PC-3 (cell line): ENCODE measurements at regions not wholly inside any gene's neighbourhood (a gene's known extent, or its start where the extent isn't known, plus 50 kb on each side); places are given as distances from the start of the nearest gene placed in this dataset.

ENCODE experiments used
- ATAC-seq: fragments of 200-7000 bp; cut with Tn5 transposase; 2 replicates; pipeline ENCODE4 v1.9.1; 2020; ENCODE audit warnings: mild to moderate bottlenecking, moderate library complexity
- BruUV-seq: library from RNA; stranded (reverse); fragments of 400-500 nt; replicated peaks from 2 replicates; lab custom pipeline; 2021; lab: Mats Ljungman, UMichigan
- CTCF ChIA-PET: fragments of 300-600 bp; sonication (Branson Sonifier 250); formaldehyde crosslinking; loops from one replicate; lab custom pipeline; 2022; ENCODE audit warnings: antibody characterized with exemption; lab: Charles Lee
- POLR2A ChIA-PET: fragments of 300-600 bp; sonication (Branson Sonifier 250); formaldehyde crosslinking; loops from one replicate; lab custom pipeline; 2022; ENCODE audit warnings: antibody characterized with exemption; ENCODE audit not compliant: unreplicated experiment; lab: Charles Lee
- DNase-seq: peaks from one replicate; pipeline ENCODE4 v3.0.0-alpha.2; 2015
- H2AFZ ChIP-seq: fragments of 300-600 bp; sonication (generic); 2 replicates; pipeline ENCODE4 v1.6.0; 2016; ENCODE audit warnings: antibody characterized with exemption, low read length
- H3F3A ChIP-seq: fragments of 300-600 bp; sonication (generic); one replicate; pipeline ENCODE4 v1.6.0; 2017; ENCODE audit warnings: antibody characterized with exemption, low read length, control low read depth, mild to moderate bottlenecking; ENCODE audit not compliant: unreplicated experiment
- H3K27ac ChIP-seq: fragments of 300-600 bp; sonication (generic); 2 replicates; pipeline ENCODE4 v1.5.1; 2016; ENCODE audit warnings: mild to moderate bottlenecking, low read length
- H3K27me3 ChIP-seq: fragments of 300-600 bp; sonication (generic); 2 replicates; pipeline ENCODE4 v1.6.1; 2016; ENCODE audit warnings: low read length, mixed read lengths
- H3K36me3 ChIP-seq: fragments of 300-600 bp; sonication (generic); 2 replicates; pipeline ENCODE4 v1.6.1; 2016; ENCODE audit warnings: low read depth, mixed run types, low read length, mixed read lengths
- H3K4me1 ChIP-seq: fragments of 300-600 bp; sonication (generic); 2 replicates; pipeline ENCODE4 v1.5.1; 2016; ENCODE audit warnings: low read length; ENCODE audit not compliant: insufficient read depth
- H3K4me2 ChIP-seq: fragments of 300-600 bp; sonication (generic); 2 replicates; pipeline ENCODE4 v1.6.0; 2016; ENCODE audit warnings: low read length
- H3K4me3 ChIP-seq: fragments of 300-600 bp; sonication (generic); 2 replicates; pipeline ENCODE4 v1.5.1; 2016; ENCODE audit warnings: mild to moderate bottlenecking, low read length, mixed read lengths
- H3K79me2 ChIP-seq: fragments of 300-600 bp; sonication (generic); 2 replicates; pipeline ENCODE4 v1.6.1; 2017; ENCODE audit warnings: low read length, mixed read lengths
- H3K9ac ChIP-seq: fragments of 300-600 bp; sonication (generic); 2 replicates; pipeline ENCODE4 v1.6.0; 2016; ENCODE audit warnings: mild to moderate bottlenecking, low read length
- H3K9me2 ChIP-seq: fragments of 300-600 bp; sonication (generic); replicated peaks from 2 replicates; pipeline ENCODE4 v1.6.1; 2016; ENCODE audit warnings: mixed run types, low read length, mixed read lengths
- H3K9me3 ChIP-seq: fragments of 300-600 bp; sonication (generic); 2 replicates; pipeline ENCODE4 v1.6.1; 2016; ENCODE audit warnings: low read length, mixed read lengths
- H4K20me1 ChIP-seq: fragments of 300-600 bp; sonication (generic); 2 replicates; pipeline ENCODE4 v1.6.1; 2016; ENCODE audit warnings: low read length, mixed read lengths
- EZH2 ChIP-seq: fragments of 300-600 bp; sonication (generic); IDR thresholded peaks from one replicate; pipeline ENCODE4 v1.6.1; 2017; ENCODE audit warnings: antibody characterized with exemption, mild to moderate bottlenecking, low read length; ENCODE audit not compliant: unreplicated experiment
- EZH2phosphoT487 ChIP-seq: fragments of 300-600 bp; sonication (generic); IDR thresholded peaks from 2 replicates; pipeline ENCODE4 v1.6.1; 2018; ENCODE audit warnings: mild to moderate bottlenecking, antibody characterized with exemption, low read length, borderline replicate concordance
- intact Hi-C: fragments of 100-400 bp; cut with micrococcal nuclease; formaldehyde crosslinking; loops from 2 replicates; pipeline ENCODE4 v1.9.0; 2023
- TF ChIP-seq, protein P1 (sequence below): fragments of 300-600 bp; sonication (generic); conservative IDR thresholded peaks from 2 replicates; pipeline ENCODE4 v1.5.1; 2017; ENCODE audit warnings: antibody characterized with exemption, low read depth, mild to moderate bottlenecking, low read length

GRCh38 chr14:87732562-87732961 lies 260.4 kb downstream of the GALC start:
- TF ChIP-seq, protein P1, sequence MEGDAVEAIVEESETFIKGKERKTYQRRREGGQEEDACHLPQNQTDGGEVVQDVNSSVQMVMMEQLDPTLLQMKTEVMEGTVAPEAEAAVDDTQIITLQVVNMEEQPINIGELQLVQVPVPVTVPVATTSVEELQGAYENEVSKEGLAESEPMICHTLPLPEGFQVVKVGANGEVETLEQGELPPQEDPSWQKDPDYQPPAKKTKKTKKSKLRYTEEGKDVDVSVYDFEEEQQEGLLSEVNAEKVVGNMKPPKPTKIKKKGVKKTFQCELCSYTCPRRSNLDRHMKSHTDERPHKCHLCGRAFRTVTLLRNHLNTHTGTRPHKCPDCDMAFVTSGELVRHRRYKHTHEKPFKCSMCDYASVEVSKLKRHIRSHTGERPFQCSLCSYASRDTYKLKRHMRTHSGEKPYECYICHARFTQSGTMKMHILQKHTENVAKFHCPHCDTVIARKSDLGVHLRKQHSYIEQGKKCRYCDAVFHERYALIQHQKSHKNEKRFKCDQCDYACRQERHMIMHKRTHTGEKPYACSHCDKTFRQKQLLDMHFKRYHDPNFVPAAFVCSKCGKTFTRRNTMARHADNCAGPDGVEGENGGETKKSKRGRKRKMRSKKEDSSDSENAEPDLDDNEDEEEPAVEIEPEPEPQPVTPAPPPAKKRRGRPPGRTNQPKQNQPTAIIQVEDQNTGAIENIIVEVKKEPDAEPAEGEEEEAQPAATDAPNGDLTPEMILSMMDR, result no peak
- no peak for TF ChIP-seq EZH2
- no peak for TF ChIP-seq EZH2phosphoT487
- POLR2A ChIA-PET, result no interaction called here
- no peaks in the 10 kb centered on the region for H3K4me1 ChIP-seq

GRCh38 chr14:87725318-87725717 lies 267.7 kb downstream of the GALC start:
- Histone ChIP-seq H3K27me3 (no peaks in the 10 kb centered on the region), H4K20me1 (no peaks in the 10 kb centered on the region), H3K4me3 (no peak overlapping the region), H3K27ac (no peak overlapping the region), H3F3A (no peaks in the 10 kb centered on the region), H3K79me2 (no peaks in the 10 kb centered on the region), H3K36me3 (no peaks in the 10 kb centered on the region), H3K4me2 (no peak overlapping the region), H3K9ac (no peak overlapping the region), H3K9me3 (no peaks in the 10 kb centered on the region), H3K9me2 (no peaks in the 10 kb centered on the region), H3K4me1 (no peaks in the 10 kb centered on the region), H2AFZ (no peak overlapping the region)
- TF ChIP-seq EZH2, result no peak
- TF ChIP-seq, protein P1, result no peak
- no peak for TF ChIP-seq EZH2phosphoT487
- ATAC-seq, result no peak
- intact Hi-C loops, result no loop called here
- no peak for DNase-seq
- CTCF ChIA-PET, result no interaction called here
- POLR2A ChIA-PET, result no interaction called here
- BruUV-seq, result no TSS peak

More at GRCh38 chr14:87732562-87732961, 260.4 kb downstream of the GALC start:
- no peaks in the 10 kb centered on the region for H4K20me1 ChIP-seq
- no peak overlapping the region for H3K27ac ChIP-seq
- H3K36me3 ChIP-seq, result no peaks in the 10 kb centered on the region
- no peak overlapping the region for H3K9ac ChIP-seq
- H3K4me3 ChIP-seq, result 0 out of 2 replicates have a peak overlapping the region, but pooled peaks have one; percentile 9
- no peaks in the 10 kb centered on the region for H3K79me2 ChIP-seq
- ATAC-seq (no peak), DNase-seq (no peak)
- intact Hi-C loops, result no loop called here
- CTCF ChIA-PET, result no interaction called here
- no peaks in the 10 kb centered on the region for H3F3A ChIP-seq
- no TSS peak for BruUV-seq
- H3K9me2 ChIP-seq, result no peaks in the 10 kb centered on the region
- peak overlapping the region; percentile 38; the same call in 1 of the 2 replicates for H2AFZ ChIP-seq
- peak overlapping the region; percentile 54 for H3K4me2 ChIP-seq
- no peaks in the 10 kb centered on the region for H3K27me3 ChIP-seq
- no peaks in the 10 kb centered on the region for H3K9me3 ChIP-seq

- no peak for TF ChIP-seq EZH2
- TF ChIP-seq, protein P1, result no peak
- no peak for TF ChIP-seq EZH2phosphoT487
- no peaks in the 10 kb centered on the region for H4K20me1 ChIP-seq
- no TSS peak for BruUV-seq
- POLR2A ChIA-PET, result no interaction called here
- no peak overlapping the region for H2AFZ ChIP-seq
- H3K9me2 ChIP-seq, result no peaks in the 10 kb centered on the region
- H3K27ac ChIP-seq, result no peak overlapping the region
- intact Hi-C loops, result no loop called here
- H3K36me3 ChIP-seq, result no peaks in the 10 kb centered on the region
- no peaks in the 10 kb centered on the region for H3K27me3 ChIP-seq
- no peak overlapping the region for H3K9ac ChIP-seq
- no peaks in the 10 kb centered on the region for H3F3A ChIP-seq
- no peaks in the 10 kb centered on the region for H3K4me1 ChIP-seq
- DNase-seq (no peak), ATAC-seq (no peak)
- no peaks in the 10 kb centered on the region for H3K9me3 ChIP-seq
- CTCF ChIA-PET, result no interaction called here
- no peak overlapping the region for H3K4me3 ChIP-seq
- no peaks in the 10 kb centered on the region for H3K79me2 ChIP-seq
- no peak overlapping the region for H3K4me2 ChIP-seq
Observed at GRCh38 chr14:87712396-87713090, 280.4 kb downstream of the GALC start.
